K562 (cell line): ENCODE measurements at regions not wholly inside any gene's neighbourhood (a gene's known extent, or its start where the extent isn't known, plus 50 kb on each side); places are given as distances from the start of the nearest gene placed in this dataset.

ENCODE experiments used
- ATAC-seq: fragments of 200-7000 bp; cut with Tn5 transposase; 3 replicates; pipeline ENCODE4 v1.9.1; 2020; ENCODE audit warnings: moderate library complexity
- BruUV-seq: library from RNA; stranded (reverse); fragments of 400-500 nt; replicated peaks from 2 replicates; lab custom pipeline; 2021; lab: Mats Ljungman, UMichigan
- CTCF ChIA-PET: fragments of 300-600 bp; formaldehyde crosslinking; extraction: SDS; loops from one replicate; lab custom pipeline; 2021; ENCODE audit warnings: low intra/inter-chr PET ratio; lab: Yijun Ruan, JAX
- POLR2A ChIA-PET: fragments of 300-600, 350-650 bp; sonication (Branson Sonifier 250); formaldehyde crosslinking; extraction: SDS; loops from one replicate; lab custom pipeline; 2021; ENCODE audit warnings: antibody characterized with exemption, inconsistent platforms; lab: Yijun Ruan, JAX
- DNase-seq, 4 experiments: peaks; one replicate each; pipeline versions ENCODE4 v3.0.0 to v3.0.0-alpha.2; 2011 to 2018; ENCODE audit warnings: low spot score in 3 of 4, mixed read lengths in 3 of 4; ENCODE audit errors: extremely low read depth in 1 of 4
- FAIRE-seq: peaks from 2 replicates; lab custom pipeline; 2011; peaks lifted over from hg19 to GRCh38; lab: Jason Lieb, UNC
- H2AFZ ChIP-seq: 2 replicates; pipeline ENCODE4 v1.6.0; 2011; ENCODE audit warnings: low read depth, low read length, control low read depth, inconsistent platforms
- H3K27ac ChIP-seq: fragments of 200-600 bp; 3 replicates; pipeline ENCODE4 v1.8.0; 2011; ENCODE audit warnings: low read depth, mild to moderate bottlenecking, control low read depth, inconsistent platforms, low read length, moderate library complexity, mixed read lengths; ENCODE audit errors: extremely low read depth
- H3K27me3 ChIP-seq, 2 experiments: fragments of 300-600 bp in 1 of 2; 2 replicates in 1 of 2; 3 replicates in 1 of 2; pipeline versions ENCODE4 v1.6.0 to v1.8.0; 2011; ENCODE audit warnings: inconsistent platforms in 2 of 2, low read length in 2 of 2, mild to moderate bottlenecking in 1 of 2, mixed read lengths in 1 of 2, moderate library complexity in 1 of 2; ENCODE audit not compliant: control insufficient read depth in 2 of 2, insufficient read depth in 2 of 2
- H3K36me3 ChIP-seq: fragments of 300-600 bp; 3 replicates; pipeline ENCODE4 v1.8.0; 2011; ENCODE audit warnings: mild to moderate bottlenecking, low read length, inconsistent platforms; ENCODE audit not compliant: control insufficient read depth, insufficient read depth
- H3K4me1 ChIP-seq, 2 experiments: fragments of 200-600 bp in 1 of 2; replicated peaks in 1 of 2; 2 replicates in 1 of 2; 3 replicates in 1 of 2; pipeline versions ENCODE4 v1.5.1 to v1.8.0; 2011; ENCODE audit warnings: inconsistent platforms in 2 of 2, low read length in 2 of 2, mild to moderate bottlenecking in 1 of 2, mixed read lengths in 1 of 2, moderate library complexity in 1 of 2; ENCODE audit not compliant: control insufficient read depth in 2 of 2, insufficient read depth in 2 of 2
- H3K4me2 ChIP-seq: 2 replicates; pipeline ENCODE4 v1.6.1; 2011; ENCODE audit warnings: low read length, control low read depth, inconsistent platforms, mixed read lengths; ENCODE audit not compliant: insufficient read depth
- H3K4me3 ChIP-seq: fragments of 200-600 bp; sonication (generic), shearing (Covaris generic); 2 replicates; pipeline ENCODE4 v1.5.1; 2016; ENCODE audit warnings: control low read depth, inconsistent platforms
- H3K79me2 ChIP-seq: fragments of 200-600 bp; 3 replicates; pipeline ENCODE4 v1.8.0; 2011; ENCODE audit warnings: low read length, inconsistent platforms; ENCODE audit not compliant: control insufficient read depth, insufficient read depth
- H3K9ac ChIP-seq, 2 experiments: 2 replicates each; pipeline versions ENCODE4 v1.6.0 to v1.6.1; 2011; ENCODE audit warnings: low read depth in 2 of 2, low read length in 2 of 2, control low read depth in 1 of 2, inconsistent platforms in 1 of 2, mild to moderate bottlenecking in 1 of 2, mixed read lengths in 1 of 2; ENCODE audit not compliant: insufficient read depth in 1 of 2
- H3K9me1 ChIP-seq: one replicate; pipeline ENCODE4 v1.6.0; 2011; ENCODE audit warnings: inconsistent platforms, mild to moderate bottlenecking, low read length, moderate library complexity; ENCODE audit not compliant: control insufficient read depth, insufficient read depth
- H3K9me3 ChIP-seq: replicated peaks from 2 replicates; pipeline ENCODE4 v1.5.1; 2011; ENCODE audit warnings: low read depth, low read length, inconsistent platforms; ENCODE audit not compliant: control insufficient read depth, insufficient read depth
- H4K20me1 ChIP-seq: replicated peaks from 2 replicates; pipeline ENCODE4 v1.6.1; 2011; ENCODE audit warnings: low read length, inconsistent platforms, mixed read lengths; ENCODE audit not compliant: control insufficient read depth, insufficient read depth
- C11orf30 ChIP-seq: fragments of 450-650 bp; IDR thresholded peaks from 2 replicates; pipeline ENCODE4 v1.6.1; 2016; ENCODE audit warnings: low read depth, mild to moderate bottlenecking
- CBX3 ChIP-seq, 2 experiments: IDR thresholded peaks; 1 replicate in 1 of 2; 2 replicates in 1 of 2; pipeline ENCODE4 v1.6.1; 2012; ENCODE audit warnings: inconsistent platforms in 2 of 2, low read length in 2 of 2, borderline replicate concordance in 1 of 2, control low read depth in 1 of 2
- CEBPG ChIP-seq, 3 experiments: fragments of 200-800 bp in 1 of 3; sonication (Bioruptor generic) in 1 of 3; sonication (generic) in 1 of 3; formaldehyde crosslinking in 1 of 3; IDR thresholded peaks in 2 of 3; conservative IDR thresholded peaks in 1 of 3; 2 replicates each; pipeline versions ENCODE4 v1.6.1 to v1.8.0; 2016 to 2022; ENCODE audit warnings: missing compliant biosample characterization in 2 of 3, missing genetic modification characterization in 2 of 3, mild to moderate bottlenecking in 1 of 3, missing genetic modification reagents in 1 of 3
- E2F6 ChIP-seq, 2 experiments: IDR thresholded peaks; 2 replicates each; pipeline ENCODE4 v1.6.1; 2011; ENCODE audit warnings: borderline replicate concordance in 1 of 2, control low read depth in 1 of 2, low read depth in 1 of 2, low read length in 1 of 2, mild to moderate bottlenecking in 1 of 2, mixed read lengths in 1 of 2, moderate library complexity in 1 of 2; ENCODE audit not compliant: insufficient read depth in 1 of 2, insufficient read length in 1 of 2, poor library complexity in 1 of 2, severe bottlenecking in 1 of 2; ENCODE audit errors: extremely low read depth in 1 of 2
- ETV6 ChIP-seq, 3 experiments: fragments of 150-350 bp in 1 of 3; sonication (generic) in 1 of 3; formaldehyde crosslinking in 1 of 3; IDR thresholded peaks; 2 replicates each; pipeline versions ENCODE4 v1.6.1 to v1.8.0; 2014 to 2022; ENCODE audit warnings: borderline replicate concordance in 2 of 3, low read depth in 2 of 3, antibody characterized with exemption in 1 of 3, low read length in 1 of 3, mild to moderate bottlenecking in 1 of 3, missing genetic modification reagents in 1 of 3
- MBD1 ChIP-seq: fragments of 250-450 bp; sonication (Bioruptor Pico); IDR thresholded peaks from 2 replicates; pipeline ENCODE4 v1.8.0; 2022; ENCODE audit warnings: inconsistent platforms
- TCF3 ChIP-seq: sonication (generic); formaldehyde crosslinking; IDR thresholded peaks from 2 replicates; pipeline ENCODE4 v1.4.0; 2020; ENCODE audit warnings: mild to moderate bottlenecking, missing genetic modification reagents
- ZFP91 ChIP-seq: sonication (generic); formaldehyde crosslinking; IDR thresholded peaks from 2 replicates; pipeline ENCODE4 v1.8.0; 2022; ENCODE audit warnings: mild to moderate bottlenecking, missing genetic modification reagents
- ZNF217 ChIP-seq: sonication (generic); formaldehyde crosslinking; IDR thresholded peaks from 2 replicates; pipeline ENCODE4 v1.8.0; 2022; ENCODE audit warnings: mild to moderate bottlenecking, missing genetic modification reagents
- ZNF274 ChIP-seq: IDR thresholded peaks from 2 replicates; pipeline ENCODE4 v1.6.1; 2011; ENCODE audit warnings: low read depth, mild to moderate bottlenecking, low read length, moderate library complexity, borderline replicate concordance
- ZNF717 ChIP-seq: fragments of 250-450 bp; sonication (Bioruptor Pico); IDR thresholded peaks from 2 replicates; pipeline ENCODE4 v1.5.0; 2021
- ZNF79 ChIP-seq: fragments of 250-450 bp; sonication (Bioruptor Pico); IDR thresholded peaks from 2 replicates; pipeline ENCODE4 v1.4.0; 2020; ENCODE audit warnings: low read depth, mild to moderate bottlenecking, moderate library complexity
- WGBS: fragments of 100-300 bp; shearing (Covaris generic); methylation state at CpG from one replicate; pipeline ENCODE4 v1.1.6; 2016; ENCODE audit warnings: low coverage, mixed read lengths; ENCODE audit not compliant: insufficient coverage; ENCODE audit errors: missing lambda C conversion rate; 5-methylcytosine and 5-hydroxymethylcytosine counted together
- in situ Hi-C: fragments of 300-500 bp; cut with MboI; formaldehyde crosslinking; loops from 4 replicates; pipeline ENCODE4 v1.15.0; 2018; ENCODE audit warnings: inconsistent platforms, mixed read lengths
- intact Hi-C: fragments of 100-400 bp; cut with micrococcal nuclease; formaldehyde crosslinking; loops from 2 replicates; pipeline ENCODE4 v1.14.2; 2022
- TF ChIP-seq, protein P1 (sequence below), 3 experiments: fragments of 200-800 bp in 1 of 3; sonication (Bioruptor generic) in 1 of 3; sonication (generic) in 1 of 3; formaldehyde crosslinking in 1 of 3; IDR thresholded peaks; 2 replicates each; pipeline versions ENCODE4 v1.6.1 to v1.8.0; 2016 to 2022; ENCODE audit warnings: mild to moderate bottlenecking in 2 of 3, missing compliant biosample characterization in 2 of 3, missing genetic modification characterization in 2 of 3, missing genetic modification reagents in 1 of 3
- TF ChIP-seq, protein P2 (sequence below): fragments of 250-450 bp; sonication (Bioruptor Pico); IDR thresholded peaks from 2 replicates; pipeline ENCODE4 v1.8.0; 2021; ENCODE audit warnings: moderate library complexity, mild to moderate bottlenecking, inconsistent platforms

DNA sequence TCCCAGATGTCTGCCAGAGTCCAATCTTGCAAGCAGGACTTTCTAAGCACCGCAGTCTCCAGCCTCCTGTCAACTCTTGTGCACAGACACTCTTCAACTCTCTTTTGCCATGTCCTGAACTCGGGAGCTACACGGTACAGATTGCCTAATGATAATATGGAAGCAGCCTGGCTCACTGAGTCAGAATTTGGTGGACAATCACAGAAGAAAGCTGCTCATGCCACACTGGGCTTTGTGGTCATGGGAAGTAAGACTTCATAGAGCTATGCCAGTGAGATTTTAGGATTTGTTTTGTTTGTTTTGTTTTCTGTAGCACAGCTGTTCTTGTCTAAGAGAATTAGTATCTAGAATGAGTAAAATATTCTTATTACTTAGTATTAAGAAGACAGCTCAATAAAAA, 144.1 kb upstream of the PRSS58 start:
- H3K4me2 ChIP-seq, result no peak overlapping the region
- FAIRE-seq, result no peak
- H3K27ac ChIP-seq, result no peak overlapping the region
- in situ Hi-C loops, result no loop called here
- no peaks in the 10 kb centered on the region for H3K79me2 ChIP-seq
- no peak overlapping the region for H3K4me3 ChIP-seq
- DNase-seq, result no peak
- POLR2A ChIA-PET, result interaction anchor here (0.6 to 1.0 kb wide), 2 partner anchors 23 to 101 kb away, joined by 3 read pairs; no protein-coding TSS in a partner anchor
- H3K9me1 ChIP-seq, result no peaks in the 10 kb centered on the region
- H3K27me3 ChIP-seq, result no peaks in the 10 kb centered on the region
- no TSS peak for BruUV-seq
- no peak for ATAC-seq
- no peak for TF ChIP-seq CBX3 (IDR thresholded peaks at IDR 0.05; ENCODE audit: borderline replicate concordance in 1 of 2, low read length in 2 of 2)
- no peak for TF ChIP-seq CEBPG (CRISPR knock-in tag; IDR thresholded peaks at IDR 0.05)
- TF ChIP-seq CEBPG (tag; conservative IDR thresholded peaks at IDR 0.05 in 1 of 2, IDR thresholded peaks at IDR 0.05 in 1 of 2), result no peak
- TF ChIP-seq MBD1 (CRISPR knock-in tag), result no peak
- TF ChIP-seq ZNF717, result no peak
- no peak for TF ChIP-seq ZNF79 (CRISPR knock-in tag)
- TF ChIP-seq C11orf30, result no peak
- no peak for TF ChIP-seq TCF3
- TF ChIP-seq ETV6 (IDR thresholded peaks at IDR 0.05; ENCODE audit: borderline replicate concordance in 1 of 2, low read depth in 2 of 2, low read length in 1 of 2), result no peak
- no peak for TF ChIP-seq ETV6 (CRISPR knock-in tag; IDR thresholded peaks at IDR 0.05; ENCODE audit: borderline replicate concordance)
- TF ChIP-seq ZFP91 (CRISPR knock-in tag), result no peak
- TF ChIP-seq, protein P1, sequence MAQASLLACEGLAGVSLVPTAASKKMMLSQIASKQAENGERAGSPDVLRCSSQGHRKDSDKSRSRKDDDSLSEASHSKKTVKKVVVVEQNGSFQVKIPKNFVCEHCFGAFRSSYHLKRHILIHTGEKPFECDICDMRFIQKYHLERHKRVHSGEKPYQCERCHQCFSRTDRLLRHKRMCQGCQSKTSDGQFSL (CRISPR knock-in tag; IDR thresholded peaks at IDR 0.05), result no peak
- TF ChIP-seq, protein P1 (tag; IDR thresholded peaks at IDR 0.05), result no peak
- TF ChIP-seq ZNF274, result no peak
- TF ChIP-seq ZNF217 (CRISPR knock-in tag), result no peak
- TF ChIP-seq, protein P2, sequence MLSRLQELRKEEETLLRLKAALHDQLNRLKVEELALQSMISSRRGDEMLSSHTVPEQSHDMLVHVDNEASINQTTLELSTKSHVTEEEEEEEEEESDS (CRISPR knock-in tag), result no peak
- TF ChIP-seq E2F6 (IDR thresholded peaks at IDR 0.05; ENCODE audit: borderline replicate concordance in 1 of 2, extremely low read depth in 1 of 2, insufficient read depth in 1 of 2, insufficient read length in 1 of 2, low read depth in 1 of 2, low read length in 1 of 2, poor library complexity in 1 of 2, severe bottlenecking in 1 of 2), result no peak
- TF ChIP-seq, all 486 proteins: peak for 0
- CTCF ChIA-PET, result no interaction called here
- H3K9ac ChIP-seq, result no peak overlapping the region
- H4K20me1 ChIP-seq, result no peaks in the 10 kb centered on the region
- no peaks in the 10 kb centered on the region for H3K36me3 ChIP-seq
- H2AFZ ChIP-seq, result no peak overlapping the region
- H3K9me3 ChIP-seq, result no peaks in the 10 kb centered on the region
- H3K4me1 ChIP-seq, result no peaks in the 10 kb centered on the region
- WGBS, result 2% methylated on average over 3 of the region's 3 CpGs
- intact Hi-C loops, result no loop called here
